Mesenchymal stem cell (in vitro differentiated cells and primary cell): ENCODE measurements at regions not wholly inside any gene's neighbourhood (a gene's known extent, or its start where the extent isn't known, plus 50 kb on each side); places are given as distances from the start of the nearest gene placed in this dataset.

ENCODE experiments used
- DNase-seq: peaks from one replicate; pipeline ENCODE4 v3.0.0-alpha.2; 2013
- H2AFZ ChIP-seq: one replicate; pipeline ENCODE4 v1.6.1; 2013; ENCODE audit warnings: low read depth, mild to moderate bottlenecking, control low read depth, inconsistent platforms, low read length, moderate library complexity
- H2AK5ac ChIP-seq: 2 replicates; pipeline ENCODE4 v1.6.1; 2013; ENCODE audit warnings: low read length, moderate library complexity, mild to moderate bottlenecking, inconsistent platforms; ENCODE audit not compliant: severe bottlenecking
- H2BK120ac ChIP-seq: one replicate; pipeline ENCODE4 v1.6.1; 2013; ENCODE audit warnings: low read depth, mild to moderate bottlenecking, inconsistent platforms, low read length, moderate library complexity
- H2BK12ac ChIP-seq, 2 experiments: one replicate each; pipeline ENCODE4 v1.6.1; 2013; ENCODE audit warnings: inconsistent platforms in 2 of 2, low read length in 2 of 2, mild to moderate bottlenecking in 2 of 2, moderate library complexity in 2 of 2, control low read depth in 1 of 2
- H2BK15ac ChIP-seq: one replicate; pipeline ENCODE4 v1.6.1; 2013; ENCODE audit warnings: mild to moderate bottlenecking, low read depth, inconsistent platforms; ENCODE audit not compliant: poor library complexity, severe bottlenecking
- H2BK5ac ChIP-seq: 2 replicates; pipeline ENCODE4 v1.6.1; 2013; ENCODE audit warnings: low read depth, mild to moderate bottlenecking, low read length, control low read depth, inconsistent platforms; ENCODE audit not compliant: poor library complexity, severe bottlenecking
- H3K14ac ChIP-seq, 2 experiments: one replicate each; pipeline ENCODE4 v1.6.1; 2013; ENCODE audit warnings: inconsistent platforms in 2 of 2, low read length in 2 of 2, control low read depth in 1 of 2, mild to moderate bottlenecking in 1 of 2, moderate library complexity in 1 of 2
- H3K18ac ChIP-seq, 2 experiments: one replicate each; pipeline ENCODE4 v1.6.1; 2013; ENCODE audit warnings: inconsistent platforms in 2 of 2, low read length in 2 of 2, control low read depth in 1 of 2, low read depth in 1 of 2, mild to moderate bottlenecking in 1 of 2
- H3K23ac ChIP-seq, 2 experiments: one replicate each; pipeline ENCODE4 v1.6.1; 2013; ENCODE audit warnings: inconsistent platforms in 2 of 2, low read length in 2 of 2, mild to moderate bottlenecking in 2 of 2, moderate library complexity in 2 of 2, control low read depth in 1 of 2
- H3K27ac ChIP-seq: 2 replicates; pipeline ENCODE4 v1.5.1; 2013; ENCODE audit warnings: mild to moderate bottlenecking, moderate library complexity, low read length, control low read depth, inconsistent platforms; ENCODE audit not compliant: poor library complexity, severe bottlenecking
- H3K27me3 ChIP-seq, 2 experiments: 2 replicates each; pipeline versions ENCODE4 v1.6.1 to v1.7.0; 2013; ENCODE audit warnings: low read length in 2 of 2, mild to moderate bottlenecking in 2 of 2, moderate library complexity in 2 of 2, control low read depth in 1 of 2, inconsistent platforms in 1 of 2; ENCODE audit not compliant: control insufficient read depth in 1 of 2, insufficient read depth in 1 of 2
- H3K36me3 ChIP-seq, 2 experiments: 2 replicates each; pipeline versions ENCODE4 v1.6.1 to v1.7.0; 2013; ENCODE audit warnings: low read length in 2 of 2, control low read depth in 1 of 2, inconsistent platforms in 1 of 2, low read depth in 1 of 2, mild to moderate bottlenecking in 1 of 2; ENCODE audit not compliant: insufficient read depth in 2 of 2, control insufficient read depth in 1 of 2
- H3K4ac ChIP-seq, 2 experiments: one replicate each; pipeline ENCODE4 v1.6.1; 2013; ENCODE audit warnings: inconsistent platforms in 2 of 2, low read length in 2 of 2, mild to moderate bottlenecking in 2 of 2, moderate library complexity in 2 of 2, control low read depth in 1 of 2, low read depth in 1 of 2
- H3K4me1 ChIP-seq: 2 replicates; pipeline ENCODE4 v1.6.1; 2013; ENCODE audit warnings: low read depth, low read length, control low read depth; ENCODE audit not compliant: control insufficient read depth, insufficient read depth
- H3K4me2 ChIP-seq: 2 replicates; pipeline ENCODE4 v1.6.1; 2013; ENCODE audit warnings: low read length, mild to moderate bottlenecking, inconsistent platforms; ENCODE audit not compliant: poor library complexity, severe bottlenecking
- H3K4me3 ChIP-seq, 2 experiments: 2 replicates each; pipeline versions ENCODE4 v1.5.1 to v1.7.0; 2013; ENCODE audit warnings: low read length in 2 of 2, mild to moderate bottlenecking in 2 of 2, control low read depth in 1 of 2, low read depth in 1 of 2; ENCODE audit not compliant: insufficient read depth in 1 of 2
- H3K79me1 ChIP-seq: replicated peaks from 2 replicates; pipeline ENCODE4 v1.6.1; 2013; ENCODE audit warnings: mild to moderate bottlenecking, control low read depth, low read length, inconsistent platforms; ENCODE audit not compliant: poor library complexity, severe bottlenecking
- H3K9ac ChIP-seq: 2 replicates; pipeline ENCODE4 v1.7.0; 2013; ENCODE audit warnings: mild to moderate bottlenecking, low read length, moderate library complexity
- H3K9me3 ChIP-seq: 2 replicates; pipeline ENCODE4 v1.7.0; 2013; ENCODE audit warnings: mild to moderate bottlenecking, low read length; ENCODE audit not compliant: control insufficient read depth
- H4K8ac ChIP-seq: one replicate; pipeline ENCODE4 v1.6.1; 2013; ENCODE audit warnings: inconsistent platforms, mild to moderate bottlenecking, low read length, moderate library complexity
- H4K91ac ChIP-seq: one replicate; pipeline ENCODE4 v1.6.1; 2013; ENCODE audit warnings: mild to moderate bottlenecking, low read length, inconsistent platforms
- WGBS: methylation state at CpG from one replicate; pipeline ENCODE4 v1.1.7; 2013; ENCODE audit warnings: mixed read lengths; 5-methylcytosine and 5-hydroxymethylcytosine counted together

DNA sequence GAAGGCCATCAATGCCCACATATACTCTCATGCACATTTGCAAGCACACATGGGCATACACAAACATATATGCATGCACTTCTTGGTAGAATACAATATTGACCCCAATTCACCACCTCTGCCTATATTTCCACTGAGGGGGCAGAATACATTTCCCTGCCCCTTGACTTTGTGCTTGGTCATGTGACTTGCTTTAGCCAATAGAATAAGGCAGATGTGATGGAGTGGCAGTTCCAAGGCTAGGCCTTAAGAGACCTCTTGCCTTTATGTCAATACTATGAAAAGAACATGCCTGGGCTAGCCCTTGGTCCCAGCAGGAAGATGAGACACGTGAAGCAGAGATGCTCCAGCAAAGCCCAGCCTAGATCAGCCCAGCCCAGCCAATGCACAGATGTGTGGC, 66.0 kb upstream of the GRIK3 start:
- 0% methylated on average over 1 of the region's 1 CpG for WGBS
- Histone ChIP-seq H3K9me3 (no peaks in the 10 kb centered on the region), H3K23ac (no peak overlapping the region), H3K4me3 (no peak overlapping the region), H2BK12ac (no peak overlapping the region), H3K4ac (no peak overlapping the region), H2BK5ac (no peak overlapping the region), H4K8ac (no peak overlapping the region), H3K14ac (no peak overlapping the region), H3K27ac (no peak overlapping the region), H2AFZ (no peak overlapping the region), H3K9ac (no peak overlapping the region), H2AK5ac (no peak overlapping the region), H3K79me1 (no peaks in the 10 kb centered on the region), H3K4me2 (no peak overlapping the region), H3K18ac (no peak overlapping the region), H3K27me3 (no peaks in the 10 kb centered on the region), H4K91ac (no peak overlapping the region), H2BK15ac (no peak overlapping the region), H2BK120ac (no peak overlapping the region), H3K36me3 (no peaks in the 10 kb centered on the region), H3K4me1 (no peaks in the 10 kb centered on the region)
- no peak for DNase-seq

DNA sequence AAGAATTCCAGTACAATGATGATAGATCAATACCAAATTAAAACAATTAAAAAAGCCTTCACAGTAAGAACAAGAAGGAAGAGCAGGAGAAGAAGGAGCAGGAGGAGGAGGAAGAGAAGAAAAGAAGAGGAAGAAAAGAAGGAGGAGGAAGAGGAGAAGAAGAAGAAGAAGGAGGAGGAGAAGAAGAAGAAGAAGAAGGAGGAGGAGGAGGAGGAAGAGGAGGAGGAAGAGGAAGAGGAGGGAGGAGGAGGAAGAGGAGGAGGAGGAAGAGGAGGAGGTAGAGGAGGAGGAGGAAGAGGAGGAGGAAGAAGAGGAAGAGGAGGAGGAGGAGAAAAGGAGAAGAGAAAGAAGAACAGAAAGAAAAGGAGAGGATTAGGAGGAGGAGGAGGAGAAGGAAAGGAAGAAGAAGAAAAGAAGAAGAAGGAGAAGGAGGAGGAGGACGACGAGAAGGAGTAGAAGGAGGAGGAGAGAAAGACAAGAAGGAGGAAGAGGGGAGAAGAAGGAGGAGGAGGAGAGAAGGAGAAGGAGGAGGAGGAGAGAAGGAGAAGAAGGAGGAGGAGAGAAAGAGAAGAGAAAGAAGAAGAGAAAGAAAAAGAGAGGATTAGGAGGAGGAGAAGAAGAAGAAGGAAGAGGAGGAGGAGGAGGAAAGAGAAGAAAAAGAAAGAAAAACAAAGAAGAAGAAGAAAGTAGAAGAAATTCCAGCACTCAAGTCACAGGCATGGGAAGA, 68.5 kb upstream of the GRIK3 start:
- Histone ChIP-seq H3K14ac (no peak overlapping the region), H4K91ac (no peak overlapping the region), H3K4ac (no peak overlapping the region), H3K9me3 (no peaks in the 10 kb centered on the region), H2BK120ac (no peak overlapping the region), H2AK5ac (no peak overlapping the region), H3K23ac (no peak overlapping the region), H2BK5ac (no peak overlapping the region), H3K4me1 (no peaks in the 10 kb centered on the region), H3K18ac (no peak overlapping the region), H2AFZ (no peak overlapping the region), H3K9ac (no peak overlapping the region), H3K4me3 (no peak overlapping the region), H3K36me3 (no peaks in the 10 kb centered on the region), H4K8ac (no peak overlapping the region), H3K27ac (no peak overlapping the region), H3K4me2 (no peak overlapping the region), H3K79me1 (no peaks in the 10 kb centered on the region), H2BK12ac (no peak overlapping the region), H2BK15ac (no peak overlapping the region), H3K27me3 (no peaks in the 10 kb centered on the region)
- no peak for DNase-seq
- WGBS: 65% methylated on average over 2 of the region's 2 CpGs

DNA sequence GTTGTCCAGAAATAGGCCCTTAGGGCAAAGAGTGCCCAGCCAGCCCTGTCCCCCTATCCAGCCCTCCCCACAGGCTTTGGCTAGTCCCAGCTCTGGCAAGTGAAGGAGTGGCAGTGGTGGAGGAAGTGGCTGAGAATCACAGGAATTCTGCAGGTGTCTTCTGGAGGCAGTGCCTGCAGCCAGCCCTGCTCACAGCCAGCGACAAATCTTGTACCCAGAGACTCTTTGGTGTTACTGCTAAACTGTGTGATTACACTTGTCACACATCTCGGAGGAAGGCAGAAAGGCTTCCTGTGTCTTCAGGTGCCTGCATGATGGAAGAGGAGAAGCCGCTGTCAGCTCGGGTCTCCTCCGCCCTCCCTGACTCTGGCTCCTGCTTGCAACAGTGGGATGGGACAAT, 71.6 kb upstream of the GRIK3 start:
- no peak overlapping the region for H4K91ac ChIP-seq
- no peaks in the 10 kb centered on the region for H3K4me1 ChIP-seq
- H2BK12ac ChIP-seq: no peak overlapping the region
- no peak overlapping the region for H3K4ac ChIP-seq
- H3K23ac ChIP-seq: no peak overlapping the region
- H3K18ac ChIP-seq: no peak overlapping the region
- H2BK15ac ChIP-seq: no peak overlapping the region
- no peak overlapping the region for H2AK5ac ChIP-seq
- H3K79me1 ChIP-seq: no peaks in the 10 kb centered on the region
- no peaks in the 10 kb centered on the region for H3K36me3 ChIP-seq
- no peak overlapping the region for H3K9ac ChIP-seq
- no peak overlapping the region for H2BK120ac ChIP-seq
- H3K27me3 ChIP-seq: peaks cover 0 to 3% of the 10 kb centered on the region in 2 experiments
- H3K9me3 ChIP-seq: no peaks in the 10 kb centered on the region
- H3K4me2 ChIP-seq: no peak overlapping the region
- no peak overlapping the region for H3K4me3 ChIP-seq
- H2AFZ ChIP-seq: no peak overlapping the region
- no peak for DNase-seq
- no peak overlapping the region for H3K27ac ChIP-seq
- 77% methylated on average over 4 of the region's 5 CpGs for WGBS
- no peak overlapping the region for H2BK5ac ChIP-seq
- H4K8ac ChIP-seq: no peak overlapping the region
- H3K14ac ChIP-seq: no peak overlapping the region

DNA sequence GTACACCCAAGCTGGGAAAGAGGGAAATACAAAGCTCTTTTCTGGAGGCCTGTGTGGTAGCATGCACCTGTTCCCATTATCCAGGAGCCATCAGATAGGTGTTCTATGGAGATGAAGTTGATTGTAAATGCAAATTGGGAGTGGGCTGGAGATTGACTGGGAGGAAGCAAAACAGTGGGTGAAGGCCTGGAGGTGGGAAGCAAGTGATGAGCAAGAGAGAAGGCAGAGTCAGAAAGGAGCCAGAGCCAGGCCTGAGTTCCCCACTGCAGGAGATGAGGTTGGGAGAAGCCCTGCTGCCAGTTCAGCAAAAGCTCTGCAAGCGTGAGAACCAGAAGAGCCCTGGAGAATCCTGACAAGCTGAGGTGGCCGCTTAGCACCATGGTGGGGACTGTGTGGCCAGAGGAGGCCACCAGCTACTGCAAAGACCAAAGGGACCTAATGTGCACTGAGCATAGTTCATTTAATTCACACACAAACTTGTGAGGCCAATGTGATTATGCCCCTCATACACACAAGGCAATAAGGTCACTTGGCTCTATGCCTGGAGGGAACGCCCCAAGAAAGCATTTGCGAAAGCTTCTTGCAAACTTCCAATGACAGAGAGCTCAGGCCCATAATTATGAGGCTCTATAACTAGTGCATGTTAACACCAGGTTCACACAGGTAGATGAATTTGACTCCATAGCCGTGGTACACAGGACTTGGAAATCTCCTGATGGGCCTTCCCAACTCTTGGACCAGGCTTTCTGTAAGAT, 73.0 kb upstream of the GRIK3 start:
- Histone ChIP-seq H2BK12ac (no peak overlapping the region), H4K8ac (no peak overlapping the region), H3K18ac (no peak overlapping the region), H3K14ac (no peak overlapping the region), H4K91ac (no peak overlapping the region), H3K23ac (no peak overlapping the region), H2BK15ac (no peak overlapping the region), H3K27ac (no peak overlapping the region), H3K4ac (no peak overlapping the region), H3K4me1 (no peaks in the 10 kb centered on the region), H3K79me1 (no peaks in the 10 kb centered on the region), H3K9me3 (no peaks in the 10 kb centered on the region), H3K4me3 (no peak overlapping the region), H3K4me2 (no peak overlapping the region), H2AFZ (no peak overlapping the region), H3K36me3 (no peaks in the 10 kb centered on the region), H3K9ac (no peak overlapping the region), H2BK5ac (no peak overlapping the region), H3K27me3 (peaks cover 0 to 3% of the 10 kb centered on the region in 2 experiments), H2AK5ac (no peak overlapping the region), H2BK120ac (no peak overlapping the region)
- 67% methylated on average over 5 of the region's 5 CpGs for WGBS
- DNase-seq: no peak
